Hepatocyte (in vitro differentiated cells): ENCODE measurements at regions not wholly inside any gene's neighbourhood (a gene's known extent, or its start where the extent isn't known, plus 50 kb on each side); places are given as distances from the start of the nearest gene placed in this dataset.

Experiments used
- DNase-seq: peaks from one replicate; pipeline ENCODE4 v3.0.0-alpha.2; 2016; ENCODE audit warnings: low spot score
- H2AFZ ChIP-seq: fragments of 200-600 bp; sonication (generic); 2 replicates; pipeline ENCODE4 v1.6.0; 2016; ENCODE audit warnings: antibody characterized with exemption, mild to moderate bottlenecking
- H3K27ac ChIP-seq: fragments of 200-600 bp; sonication (generic); 2 replicates; pipeline ENCODE4 v1.5.1; 2016; ENCODE audit warnings: mild to moderate bottlenecking
- H3K27me3 ChIP-seq: fragments of 200-600 bp; sonication (generic); 2 replicates; pipeline ENCODE4 v1.6.1; 2016
- H3K36me3 ChIP-seq: fragments of 200-600 bp; sonication (generic); replicated peaks from 2 replicates; pipeline ENCODE4 v1.5.1; 2016; ENCODE audit warnings: low read depth; ENCODE audit not compliant: insufficient read depth
- H3K4me1 ChIP-seq: fragments of 200-600 bp; sonication (generic); 2 replicates; pipeline ENCODE4 v1.5.1; 2016; ENCODE audit warnings: mild to moderate bottlenecking, moderate library complexity; ENCODE audit not compliant: insufficient read depth
- H3K4me2 ChIP-seq: fragments of 200-600 bp; sonication (generic); 2 replicates; pipeline ENCODE4 v1.6.0; 2016
- H3K4me3 ChIP-seq: fragments of 200-600 bp; sonication (generic); 2 replicates; pipeline ENCODE4 v1.5.1; 2016; ENCODE audit warnings: mild to moderate bottlenecking
- H3K79me2 ChIP-seq: fragments of 200-600 bp; sonication (generic); 2 replicates; pipeline ENCODE4 v1.6.0; 2017; ENCODE audit warnings: mild to moderate bottlenecking
- H3K9me2 ChIP-seq: fragments of 200-600 bp; sonication (generic); replicated peaks from 2 replicates; pipeline ENCODE4 v1.6.0; 2017; ENCODE audit warnings: mild to moderate bottlenecking; ENCODE audit not compliant: insufficient read depth
- H3K9me3 ChIP-seq: fragments of 200-600 bp; sonication (generic); 2 replicates; pipeline ENCODE4 v1.5.1; 2016; ENCODE audit warnings: low read depth, mild to moderate bottlenecking
- H4K20me1 ChIP-seq: fragments of 200-600 bp; sonication (generic); 2 replicates; pipeline ENCODE4 v1.6.0; 2016; ENCODE audit warnings: mild to moderate bottlenecking; ENCODE audit not compliant: insufficient read depth, poor library complexity, severe bottlenecking
- EZH2 ChIP-seq: fragments of 200-600 bp; sonication (generic); IDR thresholded peaks from 2 replicates; pipeline ENCODE4 v1.6.1; 2016; ENCODE audit warnings: antibody characterized with exemption, mild to moderate bottlenecking, borderline replicate concordance
- EZH2phosphoT487 ChIP-seq: fragments of 200-600 bp; sonication (generic); IDR thresholded peaks from one replicate; pipeline ENCODE4 v1.6.1; 2018; ENCODE audit warnings: antibody characterized with exemption, mild to moderate bottlenecking, low read depth, moderate library complexity; ENCODE audit not compliant: unreplicated experiment, severe bottlenecking
- WGBS: methylation state at CpG from one replicate; pipeline ENCODE4 v1.1.6; 2016; ENCODE audit warnings: low lambda C conversion rate; ENCODE audit errors: missing lambda C conversion rate; 5-methylcytosine and 5-hydroxymethylcytosine counted together
- TF ChIP-seq, protein P1 (sequence below): fragments of 200-600 bp; sonication (generic); IDR thresholded peaks from 2 replicates; pipeline ENCODE4 v1.5.1; 2016; ENCODE audit warnings: antibody characterized with exemption, mild to moderate bottlenecking; ENCODE audit not compliant: poor library complexity

DNA sequence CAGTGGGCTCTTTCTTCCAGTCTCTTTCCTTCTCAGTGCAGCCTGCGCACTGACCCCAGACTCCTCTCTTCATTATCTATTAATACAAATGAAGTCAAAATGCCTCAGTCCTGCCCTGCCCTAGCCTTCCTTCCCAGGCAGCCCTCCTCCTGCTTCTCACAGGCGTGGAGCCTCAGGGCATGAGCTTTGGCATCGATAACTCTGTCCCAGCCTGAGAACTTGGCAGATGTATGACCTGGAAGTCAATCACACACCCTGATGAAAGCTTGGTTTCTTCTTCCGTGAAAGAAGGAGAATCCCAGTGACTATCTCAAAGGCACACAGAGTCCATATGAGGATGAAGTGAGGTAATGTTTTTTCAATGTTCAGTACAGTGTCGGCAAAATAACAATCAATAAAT lies 600.7 kb upstream of the ID2 start:
- Histone ChIP-seq H2AFZ (no peak overlapping the region), H3K9me2 (no peaks in the 10 kb centered on the region), H3K27ac (no peak overlapping the region), H3K4me1 (no peaks in the 10 kb centered on the region), H3K9me3 (no peaks in the 10 kb centered on the region), H3K79me2 (no peaks in the 10 kb centered on the region), H4K20me1 (no peaks in the 10 kb centered on the region), H3K4me2 (no peak overlapping the region), H3K4me3 (no peak overlapping the region), H3K27me3 (no peaks in the 10 kb centered on the region), H3K36me3 (no peaks in the 10 kb centered on the region)
- WGBS = 87% methylated on average over 5 of the region's 5 CpGs
- TF ChIP-seq EZH2 = no peak
- no peak for TF ChIP-seq EZH2phosphoT487
- TF ChIP-seq, protein P1, sequence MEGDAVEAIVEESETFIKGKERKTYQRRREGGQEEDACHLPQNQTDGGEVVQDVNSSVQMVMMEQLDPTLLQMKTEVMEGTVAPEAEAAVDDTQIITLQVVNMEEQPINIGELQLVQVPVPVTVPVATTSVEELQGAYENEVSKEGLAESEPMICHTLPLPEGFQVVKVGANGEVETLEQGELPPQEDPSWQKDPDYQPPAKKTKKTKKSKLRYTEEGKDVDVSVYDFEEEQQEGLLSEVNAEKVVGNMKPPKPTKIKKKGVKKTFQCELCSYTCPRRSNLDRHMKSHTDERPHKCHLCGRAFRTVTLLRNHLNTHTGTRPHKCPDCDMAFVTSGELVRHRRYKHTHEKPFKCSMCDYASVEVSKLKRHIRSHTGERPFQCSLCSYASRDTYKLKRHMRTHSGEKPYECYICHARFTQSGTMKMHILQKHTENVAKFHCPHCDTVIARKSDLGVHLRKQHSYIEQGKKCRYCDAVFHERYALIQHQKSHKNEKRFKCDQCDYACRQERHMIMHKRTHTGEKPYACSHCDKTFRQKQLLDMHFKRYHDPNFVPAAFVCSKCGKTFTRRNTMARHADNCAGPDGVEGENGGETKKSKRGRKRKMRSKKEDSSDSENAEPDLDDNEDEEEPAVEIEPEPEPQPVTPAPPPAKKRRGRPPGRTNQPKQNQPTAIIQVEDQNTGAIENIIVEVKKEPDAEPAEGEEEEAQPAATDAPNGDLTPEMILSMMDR = no peak
- no peak for DNase-seq

DNA sequence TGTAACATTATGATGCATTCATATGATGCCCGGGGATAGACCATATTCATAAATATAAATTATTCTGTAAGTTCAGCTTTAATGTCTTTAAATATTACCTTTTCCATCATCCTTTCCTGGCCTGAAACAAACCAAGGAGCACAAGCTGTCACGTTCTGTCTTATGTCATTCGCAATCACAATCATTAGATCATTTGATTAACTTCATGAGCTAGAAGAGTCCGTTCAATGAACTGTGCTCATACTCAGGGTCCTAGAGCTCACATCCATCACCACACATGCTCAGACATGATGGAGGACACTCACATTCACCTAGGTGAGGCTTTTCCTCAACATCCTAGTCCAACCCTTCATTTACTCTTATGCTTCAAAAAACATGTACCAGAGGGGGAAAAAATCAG lies 599.0 kb upstream of the ID2 start:
- Histone ChIP-seq H4K20me1 (no peaks in the 10 kb centered on the region), H3K79me2 (no peaks in the 10 kb centered on the region), H3K9me3 (no peaks in the 10 kb centered on the region), H3K4me2 (no peak overlapping the region), H3K27me3 (no peaks in the 10 kb centered on the region), H2AFZ (no peak overlapping the region), H3K4me1 (no peaks in the 10 kb centered on the region), H3K36me3 (no peaks in the 10 kb centered on the region), H3K27ac (no peak overlapping the region), H3K4me3 (no peak overlapping the region), H3K9me2 (no peaks in the 10 kb centered on the region)
- 95% methylated on average over 4 of the region's 4 CpGs for WGBS
- TF ChIP-seq EZH2phosphoT487 (no peak), EZH2 (no peak)
- TF ChIP-seq, protein P1 = no peak
- no peak for DNase-seq

DNA sequence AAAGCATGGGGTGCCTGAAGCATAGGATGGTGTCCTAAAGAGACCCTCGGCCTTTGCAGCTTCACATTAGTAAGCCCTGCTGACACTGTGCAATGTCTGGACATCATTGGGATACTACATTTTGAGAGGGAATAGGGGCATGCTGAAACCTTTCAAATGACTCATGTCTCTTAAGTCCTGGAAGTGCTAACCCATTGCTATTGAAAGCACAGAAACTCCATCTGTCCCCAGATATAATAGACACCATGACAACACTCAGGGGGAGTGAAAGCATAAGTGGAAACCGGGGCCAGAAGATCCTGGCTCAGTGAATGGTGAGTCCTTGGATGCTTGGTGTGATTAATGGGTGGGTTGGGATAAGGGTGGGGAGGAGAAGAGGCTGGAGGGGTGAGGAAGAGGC lies 595.5 kb upstream of the ID2 start:
- Histone ChIP-seq H3K4me3 (no peak overlapping the region), H3K27me3 (no peaks in the 10 kb centered on the region), H3K36me3 (no peaks in the 10 kb centered on the region), H3K4me2 (no peak overlapping the region), H3K4me1 (peaks cover 16% of the 10 kb centered on the region), H2AFZ (no peak overlapping the region), H3K9me2 (no peaks in the 10 kb centered on the region), H3K9me3 (no peaks in the 10 kb centered on the region), H3K79me2 (no peaks in the 10 kb centered on the region), H3K27ac (no peak overlapping the region), H4K20me1 (no peaks in the 10 kb centered on the region)
- DNase-seq = no peak
- TF ChIP-seq EZH2 = no peak
- no peak for TF ChIP-seq EZH2phosphoT487
- TF ChIP-seq, protein P1 = no peak
- 81% methylated on average over 2 of the region's 2 CpGs for WGBS
